ENCODE measurements at regions not wholly inside any gene's neighbourhood (a gene's known extent, or its start where the extent isn't known, plus 50 kb on each side); places are given as distances from the start of the nearest gene placed in this dataset.

DNA sequence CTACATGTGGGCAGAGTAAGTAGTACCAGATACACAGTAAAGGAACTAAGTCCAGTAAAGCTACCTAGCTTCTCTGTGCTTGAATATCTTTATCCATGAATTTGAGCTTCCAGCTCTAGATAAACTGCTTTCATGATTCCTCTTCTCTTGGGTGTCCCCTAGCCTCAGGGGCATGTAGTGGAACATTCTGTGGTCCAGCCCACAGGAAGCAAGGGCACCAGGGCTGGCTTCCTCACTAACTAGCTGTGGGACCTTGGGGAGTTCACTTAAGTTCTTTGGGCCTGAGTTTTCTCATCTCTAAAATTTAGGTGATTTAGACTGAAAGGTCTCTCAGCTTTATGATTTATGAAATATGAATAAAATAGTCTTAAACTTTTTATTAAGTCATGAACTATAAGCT, 185.7 kb downstream of the KATNAL1 start (continued):
- TF ChIP-seq, protein P1, sequence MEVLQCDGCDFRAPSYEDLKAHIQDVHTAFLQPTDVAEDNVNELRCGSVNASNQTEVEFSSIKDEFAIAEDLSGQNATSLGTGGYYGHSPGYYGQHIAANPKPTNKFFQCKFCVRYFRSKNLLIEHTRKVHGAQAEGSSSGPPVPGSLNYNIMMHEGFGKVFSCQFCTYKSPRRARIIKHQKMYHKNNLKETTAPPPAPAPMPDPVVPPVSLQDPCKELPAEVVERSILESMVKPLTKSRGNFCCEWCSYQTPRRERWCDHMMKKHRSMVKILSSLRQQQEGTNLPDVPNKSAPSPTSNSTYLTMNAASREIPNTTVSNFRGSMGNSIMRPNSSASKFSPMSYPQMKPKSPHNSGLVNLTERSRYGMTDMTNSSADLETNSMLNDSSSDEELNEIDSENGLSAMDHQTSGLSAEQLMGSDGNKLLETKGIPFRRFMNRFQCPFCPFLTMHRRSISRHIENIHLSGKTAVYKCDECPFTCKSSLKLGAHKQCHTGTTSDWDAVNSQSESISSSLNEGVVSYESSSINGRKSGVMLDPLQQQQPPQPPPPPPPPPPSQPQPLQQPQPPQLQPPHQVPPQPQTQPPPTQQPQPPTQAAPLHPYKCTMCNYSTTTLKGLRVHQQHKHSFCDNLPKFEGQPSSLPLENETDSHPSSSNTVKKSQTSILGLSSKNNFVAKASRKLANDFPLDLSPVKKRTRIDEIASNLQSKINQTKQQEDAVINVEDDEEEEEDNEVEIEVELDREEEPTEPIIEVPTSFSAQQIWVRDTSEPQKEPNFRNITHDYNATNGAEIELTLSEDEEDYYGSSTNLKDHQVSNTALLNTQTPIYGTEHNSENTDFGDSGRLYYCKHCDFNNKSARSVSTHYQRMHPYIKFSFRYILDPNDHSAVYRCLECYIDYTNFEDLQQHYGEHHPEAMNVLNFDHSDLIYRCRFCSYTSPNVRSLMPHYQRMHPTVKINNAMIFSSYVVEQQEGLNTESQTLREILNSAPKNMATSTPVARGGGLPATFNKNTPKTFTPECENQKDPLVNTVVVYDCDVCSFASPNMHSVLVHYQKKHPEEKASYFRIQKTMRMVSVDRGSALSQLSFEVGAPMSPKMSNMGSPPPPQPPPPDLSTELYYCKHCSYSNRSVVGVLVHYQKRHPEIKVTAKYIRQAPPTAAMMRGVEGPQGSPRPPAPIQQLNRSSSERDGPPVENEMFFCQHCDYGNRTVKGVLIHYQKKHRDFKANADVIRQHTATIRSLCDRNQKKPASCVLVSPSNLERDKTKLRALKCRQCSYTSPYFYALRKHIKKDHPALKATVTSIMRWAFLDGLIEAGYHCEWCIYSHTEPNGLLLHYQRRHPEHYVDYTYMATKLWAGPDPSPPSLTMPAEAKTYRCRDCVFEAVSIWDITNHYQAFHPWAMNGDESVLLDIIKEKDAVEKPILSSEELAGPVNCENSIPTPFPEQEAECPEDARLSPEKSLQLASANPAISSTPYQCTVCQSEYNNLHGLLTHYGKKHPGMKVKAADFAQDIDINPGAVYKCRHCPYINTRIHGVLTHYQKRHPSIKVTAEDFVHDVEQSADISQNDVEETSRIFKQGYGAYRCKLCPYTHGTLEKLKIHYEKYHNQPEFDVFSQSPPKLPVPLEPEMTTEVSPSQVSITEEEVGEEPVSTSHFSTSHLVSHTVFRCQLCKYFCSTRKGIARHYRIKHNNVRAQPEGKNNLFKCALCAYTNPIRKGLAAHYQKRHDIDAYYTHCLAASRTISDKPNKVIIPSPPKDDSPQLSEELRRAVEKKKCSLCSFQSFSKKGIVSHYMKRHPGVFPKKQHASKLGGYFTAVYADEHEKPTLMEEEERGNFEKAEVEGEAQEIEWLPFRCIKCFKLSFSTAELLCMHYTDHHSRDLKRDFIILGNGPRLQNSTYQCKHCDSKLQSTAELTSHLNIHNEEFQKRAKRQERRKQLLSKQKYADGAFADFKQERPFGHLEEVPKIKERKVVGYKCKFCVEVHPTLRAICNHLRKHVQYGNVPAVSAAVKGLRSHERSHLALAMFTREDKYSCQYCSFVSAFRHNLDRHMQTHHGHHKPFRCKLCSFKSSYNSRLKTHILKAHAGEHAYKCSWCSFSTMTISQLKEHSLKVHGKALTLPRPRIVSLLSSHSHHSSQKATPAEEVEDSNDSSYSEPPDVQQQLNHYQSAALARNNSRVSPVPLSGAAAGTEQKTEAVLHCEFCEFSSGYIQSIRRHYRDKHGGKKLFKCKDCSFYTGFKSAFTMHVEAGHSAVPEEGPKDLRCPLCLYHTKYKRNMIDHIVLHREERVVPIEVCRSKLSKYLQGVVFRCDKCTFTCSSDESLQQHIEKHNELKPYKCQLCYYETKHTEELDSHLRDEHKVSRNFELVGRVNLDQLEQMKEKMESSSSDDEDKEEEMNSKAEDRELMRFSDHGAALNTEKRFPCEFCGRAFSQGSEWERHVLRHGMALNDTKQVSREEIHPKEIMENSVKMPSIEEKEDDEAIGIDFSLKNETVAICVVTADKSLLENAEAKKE (CRISPR knock-in tag; IDR thresholded peaks at IDR 0.05): no peak
- no peak for TF ChIP-seq CTCF (conservative IDR thresholded peaks at IDR 0.05; ENCODE audit: low read depth in 2 of 2)
- TF ChIP-seq JUNB (IDR thresholded peaks at IDR 0.05; ENCODE audit: unreplicated experiment): no peak
- TF ChIP-seq ZNF114 (CRISPR knock-in tag; IDR thresholded peaks at IDR 0.05): no peak

DNA sequence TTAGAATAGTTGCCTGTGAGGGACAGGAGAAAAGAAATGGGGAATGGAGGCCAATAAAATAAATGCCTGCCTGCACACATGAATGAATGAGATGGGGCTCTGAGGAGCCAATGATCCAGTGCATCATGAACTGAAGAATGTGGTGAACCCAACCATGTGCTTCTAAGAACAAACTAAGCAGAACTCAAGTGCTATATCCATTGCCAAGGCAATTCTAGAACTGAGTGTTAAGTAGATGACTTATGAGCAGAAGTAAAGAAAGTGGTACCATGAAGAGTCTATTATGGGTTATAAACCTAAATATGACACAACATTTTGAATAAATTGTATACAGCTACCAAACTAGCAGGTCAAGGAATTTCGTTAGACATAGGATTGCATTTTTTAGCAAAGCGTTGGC, 186.1 kb downstream of the KATNAL1 start:
- DNase-seq (ENCODE audit: low spot score) (no peak), ATAC-seq (no peak)
- no peaks in the 10 kb centered on the region for H3K36me3 ChIP-seq (ENCODE audit: insufficient read depth)
- TF ChIP-seq ZNF114 (CRISPR knock-in tag; IDR thresholded peaks at IDR 0.05): no peak
- TF ChIP-seq ETS1 (IDR thresholded peaks at IDR 0.05): no peak
- no peak for TF ChIP-seq EZH2 (IDR thresholded peaks at IDR 0.05; ENCODE audit: low read depth, unreplicated experiment)
- no peaks in the 10 kb centered on the region for H3K79me2 ChIP-seq (replicated peaks; ENCODE audit: insufficient read depth)
- no peaks in the 10 kb centered on the region; the same call in 2 of the 3 replicates for H3K9me3 Mint-ChIP-seq
- no peaks in the 10 kb centered on the region for H3K27me3 Mint-ChIP-seq (ENCODE audit: insufficient read depth, low read depth, poor library complexity)
- no peaks in the 10 kb centered on the region for H3K27me3 ChIP-seq (ENCODE audit: insufficient read depth)
- no peak overlapping the region for H3K4me2 ChIP-seq
- H2AFZ ChIP-seq: no peak overlapping the region
- H3F3A ChIP-seq (replicated peaks; ENCODE audit: low read depth): no peaks in the 10 kb centered on the region
- no peak overlapping the region for H3K4me3 Mint-ChIP-seq
- H3K4me1 Mint-ChIP-seq: peaks cover 3% of the 10 kb centered on the region; the same call in 1 of the 3 replicates
- H4K20me1 ChIP-seq (replicated peaks; ENCODE audit: insufficient read depth): no peaks in the 10 kb centered on the region; the same call in 1 of the 2 replicates
- no peaks in the 10 kb centered on the region for H3K4me1 ChIP-seq (ENCODE audit: insufficient read depth)
- no peaks in the 10 kb centered on the region; the same call in 2 of the 3 replicates for H3K36me3 Mint-ChIP-seq (ENCODE audit: low read depth)
- H3K27ac Mint-ChIP-seq: no peak overlapping the region
- H3K4me3 ChIP-seq: no peak overlapping the region
- no peak overlapping the region for H3K27ac ChIP-seq (ENCODE audit: low read depth)
- peaks cover 7% of the 10 kb centered on the region; the same call in 1 of the 2 replicates for H3K9me2 ChIP-seq (ENCODE audit: insufficient read depth)

Data from GM23338 (cell line).